ENCODE measurements at regions not wholly inside any gene's neighbourhood (a gene's known extent, or its start where the extent isn't known, plus 50 kb on each side); places are given as distances from the start of the nearest gene placed in this dataset.

GRCh38 chr17:62906881-62907280 is 59.2 kb upstream of the TANC2 start:
- no peak overlapping the region for H3K27ac ChIP-seq
- intact Hi-C loops (cut with DNase I): no loop called here
- H3K27me3 ChIP-seq: no peaks in the 10 kb centered on the region
- no peaks in the 10 kb centered on the region for H3K9me3 ChIP-seq
- TF ChIP-seq CTCF (IDR thresholded peaks at IDR 0.05) (no peak), POLR2A (IDR thresholded peaks at IDR 0.05) (no peak)
- ATAC-seq (no peak), DNase-seq (no peak)
- no peak overlapping the region for H3K4me3 ChIP-seq
- no peaks in the 10 kb centered on the region for H3K36me3 ChIP-seq
- no peaks in the 10 kb centered on the region for H3K4me1 ChIP-seq

GRCh38 chr17:62905233-62905632 is 60.8 kb upstream of the TANC2 start:
- Histone ChIP-seq H3K27me3 (no peaks in the 10 kb centered on the region), H3K36me3 (no peaks in the 10 kb centered on the region), H3K4me1 (no peaks in the 10 kb centered on the region), H3K27ac (no peak overlapping the region), H3K9me3 (no peaks in the 10 kb centered on the region), H3K4me3 (no peak overlapping the region)
- TF ChIP-seq CTCF (IDR thresholded peaks at IDR 0.05): no peak
- TF ChIP-seq POLR2A (IDR thresholded peaks at IDR 0.05): no peak
- 73% methylated on average over 4 of the region's 4 CpGs for WGBS (ENCODE audit: insufficient coverage, low coverage, low lambda C conversion rate, missing lambda C conversion rate)
- DNase-seq (no peak), ATAC-seq (no peak)
- intact Hi-C loops (cut with DNase I): no loop called here

- ATAC-seq (no peak), DNase-seq (no peak)
Measured at GRCh38 chr17:62902531-62903220, 63.4 kb upstream of the TANC2 start.

GRCh38 chr17:62901544-62901943 is 64.5 kb upstream of the TANC2 start:
- ATAC-seq: no peak
- DNase-seq: no peak
- Histone ChIP-seq H3K36me3 (no peaks in the 10 kb centered on the region), H3K4me3 (no peak overlapping the region), H3K27me3 (no peaks in the 10 kb centered on the region), H3K4me1 (no peaks in the 10 kb centered on the region), H3K9me3 (no peaks in the 10 kb centered on the region), H3K27ac (no peak overlapping the region)
- WGBS (ENCODE audit: insufficient coverage, low coverage, low lambda C conversion rate, missing lambda C conversion rate): 68% methylated on average over 8 of the region's 8 CpGs
- TF ChIP-seq CTCF (IDR thresholded peaks at IDR 0.05) (no peak), POLR2A (IDR thresholded peaks at IDR 0.05) (no peak)
- intact Hi-C loops (cut with DNase I): no loop called here

More at GRCh38 chr17:62902531-62903220, 63.4 kb upstream of the TANC2 start:
- H3K4me1 ChIP-seq: no peaks in the 10 kb centered on the region
- no peak overlapping the region for H3K4me3 ChIP-seq
- TF ChIP-seq POLR2A (IDR thresholded peaks at IDR 0.05) (no peak), CTCF (IDR thresholded peaks at IDR 0.05) (no peak)
- no peak overlapping the region for H3K27ac ChIP-seq
- H3K36me3 ChIP-seq: no peaks in the 10 kb centered on the region
- 42% methylated on average over 5 of the region's 5 CpGs for WGBS (ENCODE audit: insufficient coverage, low coverage, low lambda C conversion rate, missing lambda C conversion rate)
- H3K27me3 ChIP-seq: no peaks in the 10 kb centered on the region
- intact Hi-C loops (cut with DNase I): no loop called here
- H3K9me3 ChIP-seq: no peaks in the 10 kb centered on the region

- no peaks in the 10 kb centered on the region for H3K9me3 ChIP-seq
- intact Hi-C loops (cut with DNase I): no loop called here
- 74% methylated on average over 5 of the region's 5 CpGs for whole genome bisulfite sequencing (ENCODE audit: insufficient coverage, low coverage, low lambda C conversion rate, missing lambda C conversion rate)
- no peak for TF ChIP-seq CTCF (IDR thresholded peaks at IDR 0.05)
- no peak for TF ChIP-seq POLR2A (IDR thresholded peaks at IDR 0.05)
- H3K27ac ChIP-seq: no peak overlapping the region
- H3K27me3 ChIP-seq: no peaks in the 10 kb centered on the region
- no peak overlapping the region for H3K4me3 ChIP-seq
- DNase-seq: no peak
- ATAC-seq: no peak
- H3K36me3 ChIP-seq: no peaks in the 10 kb centered on the region
- no peaks in the 10 kb centered on the region for H3K4me1 ChIP-seq
Measured at GRCh38 chr17:62900096-62900495, 65.9 kb upstream of the TANC2 start.
